A549 (cell line): ENCODE measurements at regions not wholly inside any gene's neighbourhood (a gene's known extent, or its start where the extent isn't known, plus 50 kb on each side); places are given as distances from the start of the nearest gene placed in this dataset.

Experiments
- ATAC-seq, 2 experiments: fragments of 200-7000 bp in 1 of 2; fragments of >200 bp in 1 of 2; cut with Nextera tagmentation in 1 of 2; cut with Tn5 transposase in 1 of 2; 3 replicates each; pipeline versions ENCODE4 v1.8.0 to v1.9.1; 2018 to 2020; ENCODE audit warnings: mild to moderate bottlenecking in 1 of 2, moderate library complexity in 1 of 2
- CTCF ChIA-PET: fragments of 300-600 bp; sonication (Branson Sonifier 250); formaldehyde crosslinking; extraction: SDS; loops from one replicate; lab custom pipeline; 2021; ENCODE audit warnings: antibody characterized with exemption, inconsistent platforms; lab: Yijun Ruan, JAX
- POLR2A ChIA-PET: fragments of 350-600 bp; formaldehyde crosslinking; extraction: SDS; loops from one replicate; lab custom pipeline; 2021; ENCODE audit warnings: antibody characterized with exemption, inconsistent platforms; lab: Yijun Ruan, JAX
- DNase-seq, 2 experiments: peaks; one replicate each; pipeline versions ENCODE4 v3.0.0 to v3.0.0-alpha.2; 2011 to 2016; ENCODE audit warnings: low read depth in 1 of 2, low spot score in 1 of 2
- FAIRE-seq: peaks from 2 replicates; lab custom pipeline; 2011; peaks lifted over from hg19 to GRCh38; lab: Jason Lieb, UNC
- H3K27ac ChIP-seq, 2 experiments: fragments of >200 bp; sonication (Bioruptor Twin); formaldehyde crosslinking; 3 replicates each; pipeline ENCODE4 v1.5.1; 2016 to 2017
- H3K4me1 ChIP-seq: fragments of >200 bp; sonication (Bioruptor Twin); formaldehyde crosslinking; 3 replicates; pipeline ENCODE4 v1.6.1; 2016
- H3K4me2 ChIP-seq: fragments of >200 bp; sonication (Bioruptor Twin); formaldehyde crosslinking; 3 replicates; pipeline ENCODE4 v1.6.1; 2016
- H3K4me3 ChIP-seq: fragments of >200 bp; sonication (Bioruptor Twin); formaldehyde crosslinking; 3 replicates; pipeline ENCODE4 v1.5.1; 2016
- H3K9me3 ChIP-seq: fragments of >200 bp; sonication (Bioruptor Twin); formaldehyde crosslinking; 3 replicates; pipeline ENCODE4 v1.6.1; 2016
- BHLHE40 ChIP-seq: IDR thresholded peaks from 2 replicates; pipeline ENCODE4 v1.6.1; 2012; ENCODE audit warnings: low read depth, low read length, inconsistent platforms
- CBX2 ChIP-seq: fragments of 200-600 bp; sonication (generic); IDR thresholded peaks from 2 replicates; pipeline ENCODE4 v1.6.1; 2016; ENCODE audit warnings: low read depth, mild to moderate bottlenecking, borderline replicate concordance
- CEBPB ChIP-seq, 2 experiments: fragments of >200 bp in 1 of 2; sonication (Bioruptor Twin) in 1 of 2; formaldehyde crosslinking in 1 of 2; IDR thresholded peaks; 2 replicates each; pipeline ENCODE4 v1.6.1; 2012 to 2016
- CHD4 ChIP-seq: fragments of 200-600 bp; sonication (generic); IDR thresholded peaks from 2 replicates; pipeline ENCODE4 v1.6.1; 2016; ENCODE audit warnings: antibody characterized with exemption, mild to moderate bottlenecking, borderline replicate concordance
- EP300 ChIP-seq, 2 experiments: fragments of >200 bp; sonication (Bioruptor Twin); formaldehyde crosslinking; IDR thresholded peaks; 2 replicates in 1 of 2; 3 replicates in 1 of 2; pipeline ENCODE4 v1.6.1; 2016 to 2017
- ESRRA ChIP-seq: fragments of 150-350 bp; IDR thresholded peaks from 2 replicates; pipeline ENCODE4 v1.6.1; 2014; ENCODE audit warnings: mild to moderate bottlenecking, low read length, borderline replicate concordance
- FOSB ChIP-seq: fragments of 250-450 bp; sonication (Bioruptor Pico); IDR thresholded peaks from 2 replicates; pipeline ENCODE4 v1.5.0; 2020; ENCODE audit warnings: mild to moderate bottlenecking, moderate library complexity
- FOXS1 ChIP-seq: fragments of 250-450 bp; sonication (Bioruptor Pico); IDR thresholded peaks from 2 replicates; pipeline ENCODE4 v1.5.0; 2020; ENCODE audit warnings: mild to moderate bottlenecking, moderate library complexity
- HDAC2 ChIP-seq: fragments of 200-600 bp; sonication (generic); IDR thresholded peaks from 2 replicates; pipeline ENCODE4 v1.6.1; 2016
- HEYL ChIP-seq: fragments of 250-450 bp; sonication (Bioruptor Pico); IDR thresholded peaks from 2 replicates; pipeline ENCODE4 v1.8.0; 2021; ENCODE audit warnings: mild to moderate bottlenecking, moderate library complexity
- HMGXB4 ChIP-seq: fragments of 250-450 bp; sonication (Bioruptor Pico); IDR thresholded peaks from 2 replicates; pipeline ENCODE4 v1.5.0; 2021; ENCODE audit warnings: mild to moderate bottlenecking, moderate library complexity, borderline replicate concordance
- HOXA7 ChIP-seq: fragments of 250-450 bp; sonication (Bioruptor Pico); IDR thresholded peaks from 2 replicates; pipeline ENCODE4 v1.5.0; 2020; ENCODE audit warnings: mild to moderate bottlenecking, moderate library complexity
- HOXB13 ChIP-seq: fragments of 250-450 bp; sonication (Bioruptor Pico); IDR thresholded peaks from 2 replicates; pipeline ENCODE4 v1.5.0; 2020; ENCODE audit warnings: low read depth, mild to moderate bottlenecking, moderate library complexity
- JUNB ChIP-seq: fragments of >200 bp; sonication (Bioruptor Twin); formaldehyde crosslinking; IDR thresholded peaks from 2 replicates; pipeline ENCODE4 v1.6.1; 2016
- KDM1A ChIP-seq: fragments of 200-600 bp; sonication (generic); IDR thresholded peaks from 2 replicates; pipeline ENCODE4 v1.6.1; 2016; ENCODE audit warnings: low read depth, mild to moderate bottlenecking
- KDM5A ChIP-seq: fragments of 200-600 bp; sonication (generic); IDR thresholded peaks from 2 replicates; pipeline ENCODE4 v1.6.1; 2016; ENCODE audit warnings: antibody characterized with exemption, mild to moderate bottlenecking
- MYC ChIP-seq: IDR thresholded peaks from 2 replicates; pipeline ENCODE4 v1.6.1; 2012; ENCODE audit warnings: mild to moderate bottlenecking, inconsistent platforms, low read length, improper control_type of control experiment, borderline replicate concordance
- NFE2L2 ChIP-seq: fragments of 150-350 bp; conservative IDR thresholded peaks from 2 replicates; pipeline ENCODE4 v1.6.1; 2014; ENCODE audit warnings: low read length
- NR3C1 ChIP-seq: fragments of >200 bp; sonication (Bioruptor Twin); formaldehyde crosslinking; IDR thresholded peaks from 3 replicates; pipeline ENCODE4 v1.6.1; 2017
- PHF8 ChIP-seq: fragments of 200-600 bp; sonication (generic); IDR thresholded peaks from 2 replicates; pipeline ENCODE4 v1.6.1; 2016; ENCODE audit warnings: low read depth, mild to moderate bottlenecking, antibody characterized with exemption, moderate library complexity, borderline replicate concordance
- POLR2A ChIP-seq: IDR thresholded peaks from 2 replicates; pipeline ENCODE4 v1.6.1; 2012; ENCODE audit warnings: mild to moderate bottlenecking, low read length
- POLR2AphosphoS2 ChIP-seq: conservative IDR thresholded peaks from 2 replicates; pipeline ENCODE4 v1.6.1; 2012; ENCODE audit warnings: low read length, improper control_type of control experiment, inconsistent platforms
- RARB ChIP-seq: fragments of 250-450 bp; sonication (Bioruptor Pico); IDR thresholded peaks from 2 replicates; pipeline ENCODE4 v1.8.0; 2021; ENCODE audit warnings: mild to moderate bottlenecking, moderate library complexity
- RCOR1 ChIP-seq: fragments of 150-350 bp; IDR thresholded peaks from 2 replicates; pipeline ENCODE4 v1.6.1; 2014; ENCODE audit warnings: antibody characterized with exemption, low read length, low read depth
- TFCP2L1 ChIP-seq: fragments of 250-450 bp; sonication (Bioruptor Pico); IDR thresholded peaks from 2 replicates; pipeline ENCODE4 v1.5.0; 2021; ENCODE audit warnings: mild to moderate bottlenecking
- TP53 ChIP-seq: fragments of 250-450 bp; sonication (Bioruptor Pico); IDR thresholded peaks from 2 replicates; pipeline ENCODE4 v1.5.0; 2021; ENCODE audit warnings: mild to moderate bottlenecking, moderate library complexity
- WGBS: methylation state at CpG from one replicate; pipeline ENCODE4 v1.1.6; 2017; ENCODE audit errors: missing lambda C conversion rate; 5-methylcytosine and 5-hydroxymethylcytosine counted together
- TF ChIP-seq, protein P1 (sequence below): fragments of 150-350 bp; IDR thresholded peaks from 2 replicates; pipeline ENCODE4 v1.6.1; 2014; ENCODE audit warnings: low read depth, mild to moderate bottlenecking, low read length
- TF ChIP-seq, protein P2 (sequence below): fragments of >200 bp; sonication (Bioruptor Twin); formaldehyde crosslinking; IDR thresholded peaks from 2 replicates; pipeline ENCODE4 v1.6.1; 2016
- TF ChIP-seq, protein P3 (sequence below): IDR thresholded peaks from 2 replicates; pipeline ENCODE4 v1.6.1; 2012
- TF ChIP-seq, protein P4 (sequence below): IDR thresholded peaks from 2 replicates; pipeline ENCODE4 v1.6.1; 2012

GRCh38 chr11:126140201-126140925, 71.1 kb downstream of the RPUSD4 start:
- no peak; a peak in 1 of 6 replicates for ATAC-seq
- no peaks in the 10 kb centered on the region for H3K4me1 ChIP-seq
- H3K4me2 ChIP-seq, result no peak overlapping the region
- H3K9me3 ChIP-seq, result no peaks in the 10 kb centered on the region
- ChIA-PET POLR2A (no interaction called here), CTCF (interaction anchor here (1.0 to 1.1 kb wide), 2 partner anchors 54 to 215 kb away, joined by 3 read pairs; no protein-coding TSS in a partner anchor)
- WGBS, result 73% methylated on average over 5 of the region's 9 CpGs
- FAIRE-seq, result no peak
- no peak overlapping the region for H3K27ac ChIP-seq
- DNase-seq, result no peak
- no peak for TF ChIP-seq HMGXB4
- TF ChIP-seq, all 56 proteins: peak for 0
- no peak overlapping the region for H3K4me3 ChIP-seq

GRCh38 chr11:126139111-126140091, 72.0 kb downstream of the RPUSD4 start:
- FAIRE-seq, result no peak
- WGBS, result 72% methylated on average over 13 of the region's 13 CpGs

DNA sequence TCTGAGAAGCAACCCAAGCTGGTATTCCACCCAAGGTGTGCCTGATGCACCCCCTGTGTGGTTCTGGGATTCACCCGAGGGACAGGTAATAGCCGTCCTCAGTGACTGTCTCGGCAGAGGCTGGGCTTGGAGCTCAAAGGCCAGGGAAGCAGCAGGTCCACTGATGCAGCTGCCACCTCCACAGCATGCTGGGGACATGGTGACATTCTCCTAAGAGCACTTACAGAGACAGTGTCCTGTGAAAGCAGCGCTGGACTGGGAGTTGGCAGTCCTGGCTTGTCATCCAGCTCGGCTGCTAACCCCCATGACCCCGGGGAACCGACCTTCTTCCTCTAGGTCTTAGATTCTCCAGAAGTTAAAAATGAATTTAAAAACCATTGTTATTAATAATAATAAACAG, 72.8 kb downstream of the RPUSD4 start:
- Histone ChIP-seq H3K4me3 (no peak overlapping the region), H3K4me2 (no peak overlapping the region), H3K9me3 (no peaks in the 10 kb centered on the region), H3K4me1 (no peaks in the 10 kb centered on the region), H3K27ac (no peak overlapping the region)
- ATAC-seq, result no peak
- CTCF ChIA-PET, result no interaction called here
- WGBS, result 80% methylated on average over 5 of the region's 7 CpGs
- FAIRE-seq, result no peak
- DNase-seq, result no peak
- POLR2A ChIA-PET, result no interaction called here
- TF ChIP-seq POLR2A (no peak), KDM5A (no peak), NFE2L2 (no peak), RARB (CRISPR knock-in tag) (no peak), HDAC2 (no peak), TP53 (CRISPR knock-in tag) (no peak), NR3C1 (no peak), CEBPB (IDR thresholded peaks at IDR 0.05) (no peak), MYC (no peak), CHD4 (no peak), KDM1A (no peak), HOXA7 (CRISPR knock-in tag) (no peak), CBX2 (no peak), HEYL (CRISPR knock-in tag) (no peak)
- TF ChIP-seq, protein P1, sequence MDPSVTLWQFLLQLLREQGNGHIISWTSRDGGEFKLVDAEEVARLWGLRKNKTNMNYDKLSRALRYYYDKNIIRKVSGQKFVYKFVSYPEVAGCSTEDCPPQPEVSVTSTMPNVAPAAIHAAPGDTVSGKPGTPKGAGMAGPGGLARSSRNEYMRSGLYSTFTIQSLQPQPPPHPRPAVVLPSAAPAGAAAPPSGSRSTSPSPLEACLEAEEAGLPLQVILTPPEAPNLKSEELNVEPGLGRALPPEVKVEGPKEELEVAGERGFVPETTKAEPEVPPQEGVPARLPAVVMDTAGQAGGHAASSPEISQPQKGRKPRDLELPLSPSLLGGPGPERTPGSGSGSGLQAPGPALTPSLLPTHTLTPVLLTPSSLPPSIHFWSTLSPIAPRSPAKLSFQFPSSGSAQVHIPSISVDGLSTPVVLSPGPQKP, result no peak
- TF ChIP-seq, protein P2, sequence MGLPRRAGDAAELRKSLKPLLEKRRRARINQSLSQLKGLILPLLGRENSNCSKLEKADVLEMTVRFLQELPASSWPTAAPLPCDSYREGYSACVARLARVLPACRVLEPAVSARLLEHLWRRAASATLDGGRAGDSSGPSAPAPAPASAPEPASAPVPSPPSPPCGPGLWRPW, result no peak
- TF ChIP-seq, protein P3, sequence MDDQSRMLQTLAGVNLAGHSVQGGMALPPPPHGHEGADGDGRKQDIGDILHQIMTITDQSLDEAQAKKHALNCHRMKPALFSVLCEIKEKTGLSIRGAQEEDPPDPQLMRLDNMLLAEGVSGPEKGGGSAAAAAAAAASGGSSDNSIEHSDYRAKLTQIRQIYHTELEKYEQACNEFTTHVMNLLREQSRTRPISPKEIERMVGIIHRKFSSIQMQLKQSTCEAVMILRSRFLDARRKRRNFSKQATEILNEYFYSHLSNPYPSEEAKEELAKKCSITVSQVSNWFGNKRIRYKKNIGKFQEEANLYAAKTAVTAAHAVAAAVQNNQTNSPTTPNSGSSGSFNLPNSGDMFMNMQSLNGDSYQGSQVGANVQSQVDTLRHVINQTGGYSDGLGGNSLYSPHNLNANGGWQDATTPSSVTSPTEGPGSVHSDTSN, result no peak

More at GRCh38 chr11:126139111-126140091, 72.0 kb downstream of the RPUSD4 start:
- ATAC-seq (no peak), DNase-seq (no peak)
- TF ChIP-seq RCOR1, result no peak
- no peak for TF ChIP-seq PHF8
- TF ChIP-seq TFCP2L1 (CRISPR knock-in tag), result no peak
- no peak for TF ChIP-seq JUNB
- TF ChIP-seq FOXS1 (CRISPR knock-in tag), result no peak
- no peak for TF ChIP-seq EP300 (IDR thresholded peaks at IDR 0.05)
- no peak for TF ChIP-seq FOSB (CRISPR knock-in tag)
- TF ChIP-seq, protein P4, sequence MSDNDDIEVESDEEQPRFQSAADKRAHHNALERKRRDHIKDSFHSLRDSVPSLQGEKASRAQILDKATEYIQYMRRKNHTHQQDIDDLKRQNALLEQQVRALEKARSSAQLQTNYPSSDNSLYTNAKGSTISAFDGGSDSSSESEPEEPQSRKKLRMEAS, result no peak
- no peak for TF ChIP-seq HOXB13
- TF ChIP-seq MYC, result no peak
- TF ChIP-seq, protein P2, result no peak
- TF ChIP-seq ESRRA, result no peak
- no peak for TF ChIP-seq POLR2AphosphoS2
- TF ChIP-seq BHLHE40, result no peak
- TF ChIP-seq CEBPB (IDR thresholded peaks at IDR 0.05), result no peak
- Histone ChIP-seq H3K4me2 (no peak overlapping the region), H3K4me3 (no peak overlapping the region), H3K4me1 (no peaks in the 10 kb centered on the region), H3K9me3 (no peaks in the 10 kb centered on the region), H3K27ac (no peak overlapping the region)
- POLR2A ChIA-PET, result no interaction called here
- CTCF ChIA-PET, result no interaction called here
